Naive thymus-derived CD4-positive, alpha-beta T cell (primary cell): ENCODE measurements at regions not wholly inside any gene's neighbourhood (a gene's known extent, or its start where the extent isn't known, plus 50 kb on each side); places are given as distances from the start of the nearest gene placed in this dataset.
A peak's percentile ranks its signal among the peaks of the same experiment; 100 is the strongest.

Source experiments
- ATAC-seq: fragments of 150-1000 bp; cut with Tn5 transposase; 2 replicates; pipeline ENCODE4 v1.10.0; 2021; ENCODE audit warnings: mild to moderate bottlenecking, moderate library complexity
- CTCF ChIA-PET: fragments of 350-600 bp; sonication (Branson Sonifier 250); formaldehyde crosslinking; loops from one replicate; lab custom pipeline; 2021; ENCODE audit warnings: antibody characterized with exemption; lab: Charles Lee
- POLR2A ChIA-PET: fragments of 350-600 bp; sonication (Branson Sonifier 250); formaldehyde crosslinking; loops from one replicate; lab custom pipeline; 2021; ENCODE audit warnings: antibody characterized with exemption, inconsistent platforms; lab: Charles Lee
- DNase-seq, 9 donors: peaks; one replicate each; pipeline versions ENCODE4 v3.0.0 to v3.0.0-alpha.2; 2020 to 2022; ENCODE audit warnings: mixed read lengths in 1 of 9
- H3K27ac ChIP-seq: one replicate; pipeline ENCODE4 v1.7.0; 2013; ENCODE audit warnings: mild to moderate bottlenecking, low read depth, low read length, moderate library complexity
- H3K27me3 ChIP-seq, 2 donors: one replicate each; pipeline ENCODE4 v1.7.0; 2013; ENCODE audit warnings: low read length in 2 of 2, mild to moderate bottlenecking in 2 of 2, moderate library complexity in 2 of 2; ENCODE audit not compliant: control insufficient read depth in 2 of 2, insufficient read depth in 2 of 2
- H3K36me3 ChIP-seq, 3 experiments: 1 replicate in 2 of 3; 2 replicates in 1 of 3; pipeline ENCODE4 v1.7.0; 2013; ENCODE audit warnings: low read length in 3 of 3, mild to moderate bottlenecking in 3 of 3, moderate library complexity in 1 of 3; ENCODE audit not compliant: insufficient read depth in 3 of 3, control insufficient read depth in 2 of 3
- H3K4me1 ChIP-seq, 2 donors: one replicate each; pipeline ENCODE4 v1.7.0; 2013; ENCODE audit warnings: low read length in 2 of 2, mild to moderate bottlenecking in 2 of 2, moderate library complexity in 1 of 2; ENCODE audit not compliant: control insufficient read depth in 2 of 2, insufficient read depth in 2 of 2
- H3K4me3 ChIP-seq: 2 replicates; pipeline ENCODE4 v1.7.0; 2013; ENCODE audit warnings: mild to moderate bottlenecking, low read length
- H3K9me3 ChIP-seq, 3 experiments: 1 replicate in 2 of 3; 2 replicates in 1 of 3; pipeline ENCODE4 v1.7.0; 2013; ENCODE audit warnings: low read length in 3 of 3; ENCODE audit not compliant: control insufficient read depth in 2 of 3
- H3K27ac Mint-ChIP-seq, 9 donors: one replicate each; pipeline ENCODE4 v1.8.0; 2020 to 2022; ENCODE audit warnings: mixed read lengths in 9 of 9, mild to moderate bottlenecking in 8 of 9, moderate library complexity in 5 of 9, inconsistent platforms in 2 of 9
- H3K27me3 Mint-ChIP-seq, 5 donors: one replicate each; pipeline ENCODE4 v1.8.0; 2021 to 2022; ENCODE audit warnings: mixed read lengths in 5 of 5, mild to moderate bottlenecking in 1 of 5
- H3K36me3 Mint-ChIP-seq, 5 donors: one replicate each; pipeline ENCODE4 v1.8.0; 2020 to 2022; ENCODE audit warnings: mixed read lengths in 5 of 5, mild to moderate bottlenecking in 3 of 5, inconsistent platforms in 1 of 5
- H3K4me1 Mint-ChIP-seq, 7 donors: one replicate each; pipeline ENCODE4 v1.8.0; 2020 to 2022; ENCODE audit warnings: mixed read lengths in 7 of 7, mild to moderate bottlenecking in 3 of 7, inconsistent platforms in 1 of 7
- H3K4me3 Mint-ChIP-seq, 10 donors: one replicate each; pipeline ENCODE4 v1.8.0; 2020 to 2022; ENCODE audit warnings: mild to moderate bottlenecking in 10 of 10, mixed read lengths in 10 of 10, moderate library complexity in 6 of 10, inconsistent platforms in 2 of 10
- H3K9me3 Mint-ChIP-seq, 11 donors: one replicate each; pipeline ENCODE4 v1.8.0; 2020 to 2022; ENCODE audit warnings: mixed read lengths in 11 of 11, mild to moderate bottlenecking in 4 of 11, inconsistent platforms in 1 of 11, moderate library complexity in 1 of 11
- intact Hi-C, 2 donors: fragments of 100-400 bp; cut with micrococcal nuclease; formaldehyde crosslinking; loops; one replicate each; pipeline ENCODE4 v1.15.1; 2023

DNA sequence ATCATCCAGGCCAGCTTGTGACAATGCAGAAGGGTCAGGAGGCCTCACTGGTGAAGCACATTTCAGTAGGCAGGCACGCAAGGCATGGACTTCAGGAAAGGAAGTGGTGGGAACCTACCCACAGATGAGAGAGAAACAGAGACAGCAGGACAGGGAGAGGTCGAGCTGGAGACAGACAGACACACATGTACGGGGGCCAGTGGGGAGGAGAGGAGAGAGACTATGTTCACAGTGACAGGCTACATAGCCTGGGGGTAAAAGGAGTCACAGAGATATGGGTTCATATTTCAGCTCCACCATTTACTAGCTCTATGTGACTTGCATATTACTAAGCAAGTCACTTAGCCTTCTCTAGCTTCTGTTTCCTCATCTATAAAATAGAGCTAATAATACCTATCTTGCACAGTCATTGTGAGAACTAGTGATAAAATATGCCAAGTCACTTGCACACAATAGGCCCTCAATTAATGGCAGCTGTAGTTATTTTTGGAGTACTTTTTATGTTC is 91.1 kb upstream of the FUT8 start:
- Mint-ChIP-seq H3K27me3 (no peaks in the 10 kb centered on the region), H3K36me3 (peaks cover 0 to 16% (median 6%) of the 10 kb centered on the region in 5 donors), H3K4me3 (peak overlapping the region in 1 of 10 donors; percentile 61), H3K4me1 (peaks cover 13 to 52% (median 36%) of the 10 kb centered on the region in 7 donors), H3K9me3 (peaks cover 0 to 6% (median 0%) of the 10 kb centered on the region in 11 donors), H3K27ac (peak overlapping the region in 7 of 9 donors; percentile 14 to 71 (median 52))
- H3K27ac ChIP-seq: no peak overlapping the region
- no peak overlapping the region for H3K4me3 ChIP-seq
- ATAC-seq: peak; percentile 34
- intact Hi-C loops: no loop called here
- no peak for DNase-seq
- no peaks in the 10 kb centered on the region for H3K36me3 ChIP-seq
- no peaks in the 10 kb centered on the region for H3K27me3 ChIP-seq
- CTCF ChIA-PET: interaction anchor here (1.1 kb wide), 1 partner anchor 23 kb away, joined by 4 read pairs; no protein-coding TSS in a partner anchor
- H3K9me3 ChIP-seq: no peaks in the 10 kb centered on the region
- POLR2A ChIA-PET: interaction anchor here (1.4 kb wide), 1 partner anchor 14 kb away, joined by 4 read pairs; no protein-coding TSS in a partner anchor
- peaks cover 0 to 4% of the 10 kb centered on the region in 2 donors for H3K4me1 ChIP-seq

DNA sequence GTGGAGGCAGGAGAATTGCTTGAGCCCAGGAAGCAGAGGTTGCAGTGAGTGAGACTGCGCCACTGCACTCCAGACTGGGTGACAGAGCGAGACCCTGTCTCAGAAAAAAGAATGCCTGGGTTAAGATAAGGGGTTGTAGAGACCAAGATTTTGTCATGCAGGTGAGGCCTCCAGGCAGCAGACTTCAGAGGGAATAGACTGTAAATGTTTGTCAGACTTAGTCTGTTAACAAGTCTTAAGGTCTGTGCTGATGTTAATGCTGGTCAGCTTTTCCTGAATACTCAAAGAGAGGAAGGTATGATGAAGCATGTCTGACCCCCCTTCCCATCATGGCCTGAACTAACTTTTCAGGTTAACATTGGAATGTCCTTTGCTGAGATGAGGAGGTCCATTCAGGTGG is 83.0 kb upstream of the FUT8 start:
- no peaks in the 10 kb centered on the region for H3K9me3 ChIP-seq
- no peak overlapping the region for H3K27ac Mint-ChIP-seq
- CTCF ChIA-PET: no interaction called here
- POLR2A ChIA-PET: interaction anchor here (0.8 to 2.0 kb wide), 3 partner anchors 10 to 26 kb away, joined by 3 to 6 read pairs (median 3); no protein-coding TSS in a partner anchor
- no peaks in the 10 kb centered on the region for H3K27me3 ChIP-seq
- H3K4me3 Mint-ChIP-seq: no peak overlapping the region
- ATAC-seq: no peak
- H3K27me3 Mint-ChIP-seq: no peaks in the 10 kb centered on the region
- intact Hi-C loops: no loop called here
- H3K4me1 ChIP-seq: peaks cover 0 to 4% of the 10 kb centered on the region in 2 donors
- peaks cover 0 to under 1% (median 0%) of the 10 kb centered on the region in 11 donors for H3K9me3 Mint-ChIP-seq
- no peak overlapping the region for H3K4me3 ChIP-seq
- H3K36me3 ChIP-seq: no peaks in the 10 kb centered on the region
- peaks cover 6 to 32% (median 15%) of the 10 kb centered on the region in 7 donors for H3K4me1 Mint-ChIP-seq
- DNase-seq: no peak
- peaks cover 0 to 3% (median 0%) of the 10 kb centered on the region in 5 donors for H3K36me3 Mint-ChIP-seq
- H3K27ac ChIP-seq: no peak overlapping the region

DNA sequence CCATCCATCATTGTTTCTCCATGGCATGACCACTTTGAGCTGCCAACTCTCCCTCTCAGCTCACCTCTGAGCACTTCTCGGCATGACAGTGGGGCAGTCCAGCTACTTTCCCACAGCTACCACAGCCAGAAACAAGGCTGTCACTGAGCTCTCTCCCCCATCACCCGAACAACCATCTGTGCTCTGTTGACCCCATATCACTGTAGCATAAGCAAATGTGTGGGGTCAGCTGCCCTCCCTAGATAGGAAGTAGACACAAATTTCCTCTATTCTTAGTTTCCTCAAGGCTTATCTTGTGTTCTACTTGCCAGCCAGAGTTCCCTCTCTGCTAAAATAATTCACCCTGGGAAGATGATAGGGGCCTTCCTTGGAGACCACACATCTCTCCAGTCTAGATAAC is 82.6 kb upstream of the FUT8 start:
- Histone ChIP-seq H3K27me3 (no peaks in the 10 kb centered on the region), H3K4me1 (peaks cover 0 to 8% of the 10 kb centered on the region in 2 donors), H3K27ac (no peak overlapping the region), H3K9me3 (no peaks in the 10 kb centered on the region), H3K36me3 (no peaks in the 10 kb centered on the region), H3K4me3 (no peak overlapping the region)
- peaks cover 0 to 2% (median 0%) of the 10 kb centered on the region in 11 donors for H3K9me3 Mint-ChIP-seq
- ATAC-seq (no peak), DNase-seq (no peak)
- no peak overlapping the region for H3K4me3 Mint-ChIP-seq
- peaks cover 8 to 36% (median 19%) of the 10 kb centered on the region in 7 donors for H3K4me1 Mint-ChIP-seq
- peaks cover 0 to 3% (median 0%) of the 10 kb centered on the region in 5 donors for H3K36me3 Mint-ChIP-seq
- H3K27ac Mint-ChIP-seq: peak overlapping the region in 1 of 9 donors; percentile 69
- POLR2A ChIA-PET: interaction anchor here (0.8 to 2.0 kb wide), 3 partner anchors 11 to 26 kb away, joined by 3 to 6 read pairs (median 3); no protein-coding TSS in a partner anchor
- CTCF ChIA-PET: no interaction called here
- intact Hi-C loops: no loop called here
- H3K27me3 Mint-ChIP-seq: no peaks in the 10 kb centered on the region

DNA sequence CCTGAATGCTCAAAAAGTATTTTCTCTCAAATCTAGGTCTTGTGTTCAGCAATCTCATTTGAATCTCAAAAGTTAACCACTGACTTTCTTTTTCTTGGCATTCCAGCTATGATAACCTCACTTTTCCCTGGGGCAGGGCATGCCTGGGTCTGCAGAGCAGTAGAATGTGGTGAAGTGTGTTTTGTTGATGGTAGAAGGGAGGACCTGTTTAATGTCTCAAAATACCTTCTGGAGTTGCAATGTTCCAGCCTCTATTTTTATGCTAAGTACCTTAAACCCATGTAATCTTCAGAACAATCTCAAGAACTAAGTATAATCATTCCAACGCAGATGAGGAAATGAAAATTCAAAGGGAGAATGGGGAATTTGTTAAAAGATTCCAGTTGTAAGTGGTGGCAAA is 82.1 kb upstream of the FUT8 start:
- Mint-ChIP-seq H3K36me3 (peaks cover 0 to 3% (median 0%) of the 10 kb centered on the region in 5 donors), H3K4me1 (peaks cover 8 to 40% (median 23%) of the 10 kb centered on the region in 7 donors), H3K27me3 (no peaks in the 10 kb centered on the region), H3K9me3 (peaks cover 0 to 2% (median 0%) of the 10 kb centered on the region in 11 donors), H3K4me3 (no peak overlapping the region), H3K27ac (peak overlapping the region in 1 of 9 donors; percentile 43)
- ChIA-PET CTCF (no interaction called here), POLR2A (interaction anchor here (0.6 to 2.0 kb wide), 4 partner anchors 11 to 25 kb away, joined by 3 to 8 read pairs (median 4); no protein-coding TSS in a partner anchor)
- DNase-seq (no peak), ATAC-seq (no peak)
- Histone ChIP-seq H3K4me1 (peaks cover 0 to 14% of the 10 kb centered on the region in 2 donors), H3K9me3 (no peaks in the 10 kb centered on the region), H3K27me3 (no peaks in the 10 kb centered on the region), H3K27ac (no peak overlapping the region), H3K36me3 (no peaks in the 10 kb centered on the region), H3K4me3 (no peak overlapping the region)
- intact Hi-C loops: no loop called here

DNA sequence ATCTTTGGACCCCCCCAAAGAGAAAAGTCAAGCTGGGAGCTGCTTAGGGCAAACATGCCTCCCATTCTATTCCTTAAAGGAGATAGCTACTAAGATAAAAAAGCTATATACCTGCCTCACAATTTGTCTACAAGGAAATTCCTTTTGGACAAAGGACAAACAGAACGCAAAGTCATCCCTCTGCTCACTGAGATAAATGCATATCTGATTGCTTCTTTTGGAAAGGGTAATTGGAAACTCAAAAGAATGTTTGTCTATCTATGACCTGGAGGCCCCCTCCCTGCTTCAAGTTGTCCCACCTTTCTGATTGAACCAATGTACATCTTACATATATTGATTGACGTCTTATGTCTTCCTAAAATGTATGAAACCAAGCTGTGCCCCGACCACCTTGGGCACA is 80.9 kb upstream of the FUT8 start:
- Histone ChIP-seq H3K27me3 (no peaks in the 10 kb centered on the region), H3K9me3 (no peaks in the 10 kb centered on the region), H3K4me3 (no peak overlapping the region), H3K27ac (no peak overlapping the region), H3K4me1 (peaks cover 0 to 16% of the 10 kb centered on the region in 2 donors), H3K36me3 (no peaks in the 10 kb centered on the region)
- H3K4me1 Mint-ChIP-seq: peaks cover 15 to 50% (median 32%) of the 10 kb centered on the region in 7 donors
- intact Hi-C loops: no loop called here
- H3K27ac Mint-ChIP-seq: peak overlapping the region in 1 of 9 donors; percentile 48
- no peak overlapping the region for H3K4me3 Mint-ChIP-seq
- DNase-seq (no peak), ATAC-seq (no peak)
- ChIA-PET POLR2A (no interaction called here), CTCF (no interaction called here)
- no peaks in the 10 kb centered on the region for H3K27me3 Mint-ChIP-seq
- H3K9me3 Mint-ChIP-seq: peaks cover 0 to 2% (median 0%) of the 10 kb centered on the region in 11 donors
- peaks cover 0 to 3% (median 0%) of the 10 kb centered on the region in 5 donors for H3K36me3 Mint-ChIP-seq

DNA sequence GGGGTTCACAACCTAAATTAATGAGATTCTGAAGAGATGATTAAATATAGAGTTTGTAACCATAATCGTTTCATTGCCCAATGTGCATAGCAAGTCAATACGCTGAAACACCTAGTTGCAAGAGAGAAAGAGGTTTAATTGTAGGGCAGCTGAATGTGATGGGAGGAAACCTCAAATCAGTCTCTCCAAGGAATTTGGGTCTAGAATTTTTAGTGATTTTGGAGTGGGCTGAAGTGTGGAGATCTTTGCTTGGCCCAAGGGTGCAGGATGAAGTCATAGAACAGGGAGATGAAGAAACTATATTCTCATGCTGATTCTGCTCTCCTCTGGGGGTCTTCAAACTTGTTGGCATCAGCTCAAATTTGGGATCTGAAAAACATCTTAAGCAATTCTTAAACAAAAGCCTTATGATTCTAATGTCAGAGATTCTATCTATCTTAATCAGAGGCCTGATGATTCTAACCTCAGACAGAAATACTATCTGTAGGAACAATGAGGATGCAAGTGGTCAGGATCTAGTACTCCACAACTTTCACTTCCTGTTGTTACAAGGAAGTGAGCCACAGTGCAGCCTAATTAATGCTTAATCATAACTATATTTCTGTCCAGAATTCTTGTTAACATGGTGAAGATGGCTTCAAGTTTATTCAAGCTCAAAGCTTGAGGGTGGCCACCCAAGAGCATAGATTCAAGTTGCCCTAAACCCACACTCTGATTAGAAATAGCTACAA is 80.2 kb upstream of the FUT8 start:
- no peak for DNase-seq

More for the DNA sequence above, 80.2 kb upstream of the FUT8 start:
- Mint-ChIP-seq H3K36me3 (peaks cover 0 to 3% (median 0%) of the 10 kb centered on the region in 5 donors), H3K4me3 (no peak overlapping the region), H3K9me3 (peaks cover 0 to 2% (median 0%) of the 10 kb centered on the region in 11 donors), H3K27me3 (no peaks in the 10 kb centered on the region), H3K4me1 (peaks cover 16 to 54% (median 35%) of the 10 kb centered on the region in 7 donors), H3K27ac (peak overlapping the region in 4 of 9 donors; percentile 5 to 48 (median 18))
- Histone ChIP-seq H3K4me1 (peaks cover 0 to 16% of the 10 kb centered on the region in 2 donors), H3K4me3 (no peak overlapping the region), H3K9me3 (no peaks in the 10 kb centered on the region), H3K27me3 (no peaks in the 10 kb centered on the region), H3K27ac (no peak overlapping the region), H3K36me3 (no peaks in the 10 kb centered on the region)
- ChIA-PET POLR2A (interaction anchor here (0.6 kb wide), 1 partner anchor 103 kb away, joined by 3 read pairs; no protein-coding TSS in a partner anchor), CTCF (no interaction called here)
- peak; percentile 77 for ATAC-seq
- intact Hi-C loops: no loop called here
